ENCODE measurements at regions not wholly inside any gene's neighbourhood (a gene's known extent, or its start where the extent isn't known, plus 50 kb on each side); places are given as distances from the start of the nearest gene placed in this dataset.

GRCh38 chr12:127896661-127897060 is 370.3 kb upstream of the TMEM132C start:
- Histone ChIP-seq H3K4me3 (no peak overlapping the region), H3K27ac (no peak overlapping the region)
- TF ChIP-seq CTCF (IDR thresholded peaks at IDR 0.05): no peak
- DNase-seq (ENCODE audit: low spot score): no peak

GRCh38 chr12:127898616-127899015 is 368.4 kb upstream of the TMEM132C start:
- TF ChIP-seq CTCF (IDR thresholded peaks at IDR 0.05): no peak
- no peak overlapping the region for H3K27ac ChIP-seq
- no peak overlapping the region for H3K4me3 ChIP-seq
- no peak for DNase-seq (ENCODE audit: low spot score)

- DNase-seq (ENCODE audit: low spot score): no peak
- TF ChIP-seq CTCF (IDR thresholded peaks at IDR 0.05): no peak
- H3K27ac ChIP-seq: no peak overlapping the region
- H3K4me3 ChIP-seq: no peak overlapping the region
These were observed 367.0 kb upstream of the TMEM132C start for GRCh38 chr12:127899971-127900370.

- no peak for DNase-seq (ENCODE audit: low spot score)
- no peak for TF ChIP-seq CTCF (IDR thresholded peaks at IDR 0.05)
- no peak overlapping the region for H3K27ac ChIP-seq
- no peak overlapping the region for H3K4me3 ChIP-seq
These were observed 366.6 kb upstream of the TMEM132C start for GRCh38 chr12:127900386-127900785.

- Histone ChIP-seq H3K27ac (no peak overlapping the region), H3K4me3 (no peak overlapping the region)
- DNase-seq (ENCODE audit: low spot score): no peak
- TF ChIP-seq CTCF (IDR thresholded peaks at IDR 0.05): no peak
These were observed 363.8 kb upstream of the TMEM132C start for GRCh38 chr12:127903146-127903545.

- no peak for TF ChIP-seq CTCF (IDR thresholded peaks at IDR 0.05)
- no peak for DNase-seq (ENCODE audit: low spot score)
- H3K27ac ChIP-seq: no peak overlapping the region
- no peak overlapping the region for H3K4me3 ChIP-seq
These were observed 357.9 kb upstream of the TMEM132C start for GRCh38 chr12:127909041-127909440.

GRCh38 chr12:127911291-127911690 is 355.7 kb upstream of the TMEM132C start:
- no peak for DNase-seq (ENCODE audit: low spot score)
- no peak for TF ChIP-seq CTCF (IDR thresholded peaks at IDR 0.05)
- no peak overlapping the region for H3K4me3 ChIP-seq
- H3K27ac ChIP-seq: no peak overlapping the region

Measured in coronary artery (tissue), 2 donors.